ENCODE measurements at regions not wholly inside any gene's neighbourhood (a gene's known extent, or its start where the extent isn't known, plus 50 kb on each side); places are given as distances from the start of the nearest gene placed in this dataset.
"Not testable (repeated sequence)": the region's sequence is repeated elsewhere in the genome, so short reads cannot be mapped to it uniquely, and the experiment has no call there.

DNA sequence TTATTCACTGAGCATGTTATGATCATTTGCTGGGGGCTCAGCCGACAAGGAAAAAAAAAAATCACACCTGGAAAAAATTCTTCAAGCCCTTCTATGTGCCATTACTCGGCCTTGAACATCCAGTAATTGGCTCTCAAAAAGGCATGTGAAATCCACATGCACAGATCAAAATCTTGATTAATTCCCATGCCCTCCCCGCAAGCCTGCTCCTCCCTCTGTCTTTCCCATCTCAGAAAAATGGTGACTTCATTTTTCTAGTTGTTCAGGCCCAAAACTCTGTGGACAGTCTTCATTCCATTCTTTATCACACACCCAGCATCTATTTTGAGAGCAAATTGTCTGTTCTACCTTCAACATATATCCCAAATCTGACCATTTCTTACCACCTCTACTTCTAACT, 91.2 kb upstream of the FRMD4A start:
- no peak overlapping the region for H3K4me3 ChIP-seq
- TF ChIP-seq, protein P1, sequence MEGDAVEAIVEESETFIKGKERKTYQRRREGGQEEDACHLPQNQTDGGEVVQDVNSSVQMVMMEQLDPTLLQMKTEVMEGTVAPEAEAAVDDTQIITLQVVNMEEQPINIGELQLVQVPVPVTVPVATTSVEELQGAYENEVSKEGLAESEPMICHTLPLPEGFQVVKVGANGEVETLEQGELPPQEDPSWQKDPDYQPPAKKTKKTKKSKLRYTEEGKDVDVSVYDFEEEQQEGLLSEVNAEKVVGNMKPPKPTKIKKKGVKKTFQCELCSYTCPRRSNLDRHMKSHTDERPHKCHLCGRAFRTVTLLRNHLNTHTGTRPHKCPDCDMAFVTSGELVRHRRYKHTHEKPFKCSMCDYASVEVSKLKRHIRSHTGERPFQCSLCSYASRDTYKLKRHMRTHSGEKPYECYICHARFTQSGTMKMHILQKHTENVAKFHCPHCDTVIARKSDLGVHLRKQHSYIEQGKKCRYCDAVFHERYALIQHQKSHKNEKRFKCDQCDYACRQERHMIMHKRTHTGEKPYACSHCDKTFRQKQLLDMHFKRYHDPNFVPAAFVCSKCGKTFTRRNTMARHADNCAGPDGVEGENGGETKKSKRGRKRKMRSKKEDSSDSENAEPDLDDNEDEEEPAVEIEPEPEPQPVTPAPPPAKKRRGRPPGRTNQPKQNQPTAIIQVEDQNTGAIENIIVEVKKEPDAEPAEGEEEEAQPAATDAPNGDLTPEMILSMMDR (IDR thresholded peaks at IDR 0.05): no peak
- TF ChIP-seq POLR2A (IDR thresholded peaks at IDR 0.05): no peak
- TF ChIP-seq POLR2AphosphoS5 (IDR thresholded peaks at IDR 0.05): no peak
- no peaks in the 10 kb centered on the region for H3K36me3 ChIP-seq
- no peaks in the 10 kb centered on the region for H3K27me3 ChIP-seq
- H3K4me1 ChIP-seq: no peaks in the 10 kb centered on the region
- intact Hi-C loops (cut with DNase I; ENCODE audit: low total_unique reads): no loop called here
- no peaks in the 10 kb centered on the region for H3K9me3 ChIP-seq
- no peak overlapping the region for H3K27ac ChIP-seq
- no peak for DNase-seq (ENCODE audit: low spot score in 2 of 2)

DNA sequence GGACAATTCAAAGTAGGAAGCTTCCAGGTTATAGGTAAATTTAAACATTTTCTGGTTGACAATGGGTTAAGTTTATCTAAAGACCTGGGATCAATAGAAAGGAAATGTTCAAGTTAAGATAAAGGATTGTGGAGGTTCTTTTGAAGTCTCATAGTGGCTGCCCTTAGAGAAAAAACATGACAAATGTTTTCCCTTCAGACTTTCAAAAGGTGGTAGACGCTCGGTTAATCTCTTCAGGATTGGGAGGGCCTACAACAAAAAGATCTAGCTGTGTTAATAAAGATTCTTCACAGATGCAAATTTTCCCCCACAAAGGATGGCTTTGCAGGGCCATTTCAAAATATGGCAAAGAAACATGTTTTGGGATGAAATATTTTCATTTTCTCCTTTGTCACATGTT, 86.6 kb upstream of the FRMD4A start:
- H3K27me3 ChIP-seq; H3K27ac ChIP-seq; intact Hi-C loops (cut with DNase I; ENCODE audit: low total_unique reads); H3K4me3 ChIP-seq; H3K4me1 ChIP-seq; H3K36me3 ChIP-seq; DNase-seq (ENCODE audit: low spot score in 2 of 2); H3K9me3 ChIP-seq: not testable (repeated sequence)

DNA sequence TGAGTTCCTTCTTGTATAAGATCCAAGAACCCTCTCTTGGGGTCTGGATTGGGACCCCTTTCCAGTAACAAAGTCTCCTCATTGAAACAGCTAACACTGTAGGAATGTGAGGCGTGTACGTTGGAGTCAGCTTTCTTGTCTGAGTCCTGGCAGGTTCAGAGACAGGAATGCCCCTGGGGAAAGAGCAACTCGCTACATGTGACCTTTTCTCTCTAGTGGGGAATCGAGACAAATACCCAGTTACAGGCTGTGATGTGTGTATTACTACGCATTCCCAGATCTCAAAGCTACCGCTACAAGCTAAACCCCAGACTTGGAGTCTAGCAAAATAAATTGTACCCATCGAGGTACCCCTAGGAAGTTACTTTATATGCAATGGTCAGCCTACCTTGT, 85.6 kb upstream of the FRMD4A start:
- Histone ChIP-seq H3K9me3 (no peaks in the 10 kb centered on the region), H3K36me3 (no peaks in the 10 kb centered on the region), H3K4me1 (no peaks in the 10 kb centered on the region), H3K27me3 (no peaks in the 10 kb centered on the region), H3K27ac (no peak overlapping the region), H3K4me3 (no peak overlapping the region)
- intact Hi-C loops (cut with DNase I; ENCODE audit: low total_unique reads): no loop called here
- DNase-seq (ENCODE audit: low spot score in 2 of 2): no peak
- TF ChIP-seq POLR2AphosphoS5 (IDR thresholded peaks at IDR 0.05): no peak

DNA sequence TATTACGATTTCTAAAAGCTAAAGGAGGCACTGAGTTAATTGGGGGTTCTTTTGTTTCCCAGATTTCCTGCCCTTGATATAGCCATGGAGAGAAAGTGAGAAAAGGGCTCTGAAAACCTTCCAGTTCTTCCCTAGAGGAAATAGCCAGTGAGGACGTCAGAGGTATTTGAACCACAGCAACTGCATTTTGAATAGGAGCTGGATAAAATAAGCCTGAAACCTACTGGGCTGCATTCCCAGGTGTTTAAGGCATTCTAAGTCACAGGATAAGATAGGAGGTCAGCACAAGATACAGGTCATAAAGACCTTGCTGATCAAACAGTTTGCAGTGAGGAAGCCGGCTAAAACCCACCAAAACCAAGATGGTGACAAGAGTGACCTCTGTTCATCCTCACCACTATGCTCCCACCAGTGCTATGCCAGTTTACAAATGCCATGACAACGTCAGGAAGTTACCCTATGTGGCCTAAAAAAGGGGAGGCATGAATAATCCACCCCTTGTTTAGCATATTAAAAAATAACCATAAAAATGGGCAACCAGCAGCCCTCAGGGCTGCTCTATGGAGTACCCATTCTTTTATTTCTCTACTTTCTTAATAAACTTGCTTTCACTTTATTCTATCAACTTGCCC, 85.1 kb upstream of the FRMD4A start:
- H3K9me3 ChIP-seq: no peaks in the 10 kb centered on the region
- no peak overlapping the region for H3K4me3 ChIP-seq
- H3K27ac ChIP-seq: no peak overlapping the region
- TF ChIP-seq, protein P1 (IDR thresholded peaks at IDR 0.05): no peak
- TF ChIP-seq POLR2AphosphoS5 (IDR thresholded peaks at IDR 0.05): no peak
- TF ChIP-seq POLR2A (IDR thresholded peaks at IDR 0.05): no peak
- H3K4me1 ChIP-seq: no peaks in the 10 kb centered on the region
- no peaks in the 10 kb centered on the region for H3K36me3 ChIP-seq
- intact Hi-C loops (cut with DNase I; ENCODE audit: low total_unique reads): no loop called here
- H3K27me3 ChIP-seq: no peaks in the 10 kb centered on the region
- DNase-seq (ENCODE audit: low spot score in 2 of 2): no peak

DNA sequence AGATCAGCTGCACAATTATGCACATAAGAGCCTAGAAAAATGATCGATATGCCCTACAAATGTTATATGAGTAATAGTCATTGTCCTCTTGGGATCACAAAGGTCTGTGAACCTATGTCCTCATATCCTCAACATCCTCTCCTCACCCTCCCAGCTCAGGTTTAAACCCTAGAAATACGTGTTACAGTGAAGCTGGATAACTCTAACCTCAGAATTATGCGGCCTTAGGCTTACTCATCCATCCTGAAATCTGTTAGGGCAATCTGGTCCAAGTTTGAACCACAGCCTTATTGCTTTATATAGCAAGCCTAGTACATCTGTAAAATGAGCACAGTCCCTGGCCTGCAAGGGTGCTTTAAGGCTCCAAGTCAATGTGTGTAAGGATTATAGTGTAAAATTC, 84.2 kb upstream of the FRMD4A start:
- no peak for DNase-seq (ENCODE audit: low spot score in 2 of 2)
- TF ChIP-seq POLR2A (IDR thresholded peaks at IDR 0.05) (no peak), POLR2AphosphoS5 (IDR thresholded peaks at IDR 0.05) (no peak)
- TF ChIP-seq, protein P1 (IDR thresholded peaks at IDR 0.05): no peak
- Histone ChIP-seq H3K4me3 (no peak overlapping the region), H3K4me1 (no peaks in the 10 kb centered on the region), H3K27ac (no peak overlapping the region), H3K9me3 (no peaks in the 10 kb centered on the region), H3K36me3 (no peaks in the 10 kb centered on the region), H3K27me3 (no peaks in the 10 kb centered on the region)
- intact Hi-C loops (cut with DNase I; ENCODE audit: low total_unique reads): no loop called here

DNA sequence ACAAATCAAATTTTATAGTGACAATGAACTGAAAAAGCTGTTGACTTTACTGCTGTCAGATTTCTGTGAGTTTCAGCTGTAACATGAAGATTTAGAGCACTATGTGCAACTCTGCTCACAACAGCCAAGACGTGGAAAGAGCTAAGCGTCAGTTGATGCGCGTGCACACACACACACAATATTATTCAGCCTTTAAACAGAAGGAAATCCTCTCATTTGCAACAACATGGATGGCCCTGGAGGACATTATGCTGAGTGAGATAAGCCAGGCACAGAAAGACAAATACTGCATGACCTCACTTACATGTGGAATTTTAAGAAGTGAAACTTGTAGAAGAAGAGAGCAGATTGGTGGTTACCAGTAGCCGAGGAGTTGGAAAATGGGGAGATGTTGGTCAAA, 82.8 kb upstream of the FRMD4A start:
- Histone ChIP-seq H3K27ac (no peak overlapping the region), H3K4me1 (no peaks in the 10 kb centered on the region), H3K36me3 (no peaks in the 10 kb centered on the region), H3K27me3 (no peaks in the 10 kb centered on the region), H3K4me3 (no peak overlapping the region), H3K9me3 (no peaks in the 10 kb centered on the region)
- no peak for DNase-seq (ENCODE audit: low spot score in 2 of 2)
- TF ChIP-seq, protein P1 (IDR thresholded peaks at IDR 0.05): no peak
- TF ChIP-seq POLR2AphosphoS5 (IDR thresholded peaks at IDR 0.05) (no peak), POLR2A (IDR thresholded peaks at IDR 0.05) (no peak)
- intact Hi-C loops (cut with DNase I; ENCODE audit: low total_unique reads): no loop called here

Measured in breast epithelium (tissue), 4 donors.